ENCODE measurements at regions not wholly inside any gene's neighbourhood (a gene's known extent, or its start where the extent isn't known, plus 50 kb on each side); places are given as distances from the start of the nearest gene placed in this dataset.

GRCh38 chr4:156198511-156198910, 244.8 kb upstream of the CTSO start:
- TF ChIP-seq CTCF (conservative IDR thresholded peaks at IDR 0.05) (no peak), ZFX (IDR thresholded peaks at IDR 0.05) (no peak)
